GM23248 (cell line): ENCODE measurements at regions not wholly inside any gene's neighbourhood (a gene's known extent, or its start where the extent isn't known, plus 50 kb on each side); places are given as distances from the start of the nearest gene placed in this dataset.

ENCODE experiments used
- EZH2 ChIP-seq: fragments of 200-600 bp; sonication (generic); IDR thresholded peaks from 2 replicates; pipeline ENCODE4 v1.6.1; 2018; ENCODE audit warnings: antibody characterized with exemption, mild to moderate bottlenecking; ENCODE audit not compliant: insufficient read depth, poor library complexity, severe bottlenecking
- EZH2phosphoT487 ChIP-seq: fragments of 200-600 bp; sonication (generic); IDR thresholded peaks from 2 replicates; pipeline ENCODE4 v1.6.1; 2018; ENCODE audit warnings: antibody characterized with exemption, moderate library complexity, mild to moderate bottlenecking, low read depth; ENCODE audit not compliant: insufficient read depth

DNA sequence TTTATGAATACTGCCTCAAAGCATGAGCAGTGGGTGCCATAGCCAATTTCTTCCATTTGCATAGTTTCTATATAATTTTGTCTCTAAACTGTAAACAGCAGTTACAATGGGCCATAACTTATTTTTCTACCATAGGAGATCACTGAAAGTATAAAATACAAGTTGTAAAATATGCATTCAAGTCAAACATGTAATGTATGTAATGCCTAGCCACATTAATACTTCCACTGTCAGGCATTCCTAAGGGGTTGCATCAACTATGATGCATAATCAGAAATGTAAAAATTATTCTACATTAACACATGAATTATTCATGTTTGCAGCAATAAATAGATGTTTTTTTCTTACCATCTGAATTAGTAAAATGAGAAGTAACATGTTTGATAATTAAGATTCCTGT, 560.3 kb upstream of the ZP4 start:
- TF ChIP-seq EZH2 (no peak), EZH2phosphoT487 (no peak)
